Fibroblast of villous mesenchyme (primary cell): ENCODE measurements at regions not wholly inside any gene's neighbourhood (a gene's known extent, or its start where the extent isn't known, plus 50 kb on each side); places are given as distances from the start of the nearest gene placed in this dataset.

Experiments
- DNase-seq: peaks from one replicate; pipeline ENCODE4 v3.0.0-alpha.2; 2010; ENCODE audit warnings: low read depth
- H3K4me3 ChIP-seq: 2 replicates; pipeline ENCODE4 v1.5.1; 2011; ENCODE audit warnings: low read depth, mild to moderate bottlenecking, low read length
- TF ChIP-seq, protein P1 (sequence below): IDR thresholded peaks from 2 replicates; pipeline ENCODE4 v1.5.1; 2012; ENCODE audit warnings: low read depth, mild to moderate bottlenecking, low read length; ENCODE audit not compliant: insufficient read depth

- TF ChIP-seq, protein P1, sequence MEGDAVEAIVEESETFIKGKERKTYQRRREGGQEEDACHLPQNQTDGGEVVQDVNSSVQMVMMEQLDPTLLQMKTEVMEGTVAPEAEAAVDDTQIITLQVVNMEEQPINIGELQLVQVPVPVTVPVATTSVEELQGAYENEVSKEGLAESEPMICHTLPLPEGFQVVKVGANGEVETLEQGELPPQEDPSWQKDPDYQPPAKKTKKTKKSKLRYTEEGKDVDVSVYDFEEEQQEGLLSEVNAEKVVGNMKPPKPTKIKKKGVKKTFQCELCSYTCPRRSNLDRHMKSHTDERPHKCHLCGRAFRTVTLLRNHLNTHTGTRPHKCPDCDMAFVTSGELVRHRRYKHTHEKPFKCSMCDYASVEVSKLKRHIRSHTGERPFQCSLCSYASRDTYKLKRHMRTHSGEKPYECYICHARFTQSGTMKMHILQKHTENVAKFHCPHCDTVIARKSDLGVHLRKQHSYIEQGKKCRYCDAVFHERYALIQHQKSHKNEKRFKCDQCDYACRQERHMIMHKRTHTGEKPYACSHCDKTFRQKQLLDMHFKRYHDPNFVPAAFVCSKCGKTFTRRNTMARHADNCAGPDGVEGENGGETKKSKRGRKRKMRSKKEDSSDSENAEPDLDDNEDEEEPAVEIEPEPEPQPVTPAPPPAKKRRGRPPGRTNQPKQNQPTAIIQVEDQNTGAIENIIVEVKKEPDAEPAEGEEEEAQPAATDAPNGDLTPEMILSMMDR, result no peak
- DNase-seq, result no peak
These were observed 354.9 kb downstream of the C16orf95 start for GRCh38 chr16:86962259-86962658.

GRCh38 chr16:86962913-86963312 lies 354.3 kb downstream of the C16orf95 start:
- TF ChIP-seq, protein P1, result no peak
- H3K4me3 ChIP-seq, result no peak overlapping the region
- DNase-seq, result no peak

More at GRCh38 chr16:86962259-86962658, 354.9 kb downstream of the C16orf95 start:
- no peak overlapping the region for H3K4me3 ChIP-seq

- TF ChIP-seq, protein P1, result no peak
- peak; percentile 17 for DNase-seq
- H3K4me3 ChIP-seq, result no peak overlapping the region
These were observed 353.3 kb downstream of the C16orf95 start for GRCh38 chr16:86963600-86964575.

GRCh38 chr16:86964796-86965241 lies 352.4 kb downstream of the C16orf95 start:
- no peak overlapping the region for H3K4me3 ChIP-seq
- TF ChIP-seq, protein P1, result no peak
- DNase-seq, result no peak

DNA sequence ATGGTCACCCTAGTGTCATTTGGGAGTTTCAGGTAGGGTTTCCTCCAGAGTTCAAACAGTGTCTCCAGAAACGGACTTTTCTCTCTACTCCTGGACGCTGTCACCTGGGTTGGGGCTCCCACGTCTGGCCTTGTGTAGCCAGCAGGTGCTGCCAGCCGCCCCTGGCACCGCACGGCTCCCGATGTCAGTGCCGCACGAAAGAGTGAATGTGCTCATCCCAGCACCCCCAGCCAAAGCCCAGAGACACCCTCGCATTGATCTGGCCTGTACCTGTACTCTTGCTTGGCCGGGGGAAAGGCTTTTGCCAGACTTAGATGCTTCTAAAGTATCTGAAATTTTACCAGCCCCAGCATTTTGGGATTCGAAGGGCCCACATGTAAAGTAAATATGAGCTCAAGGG lies 351.9 kb downstream of the C16orf95 start:
- TF ChIP-seq, protein P1, result no peak
- no peak overlapping the region for H3K4me3 ChIP-seq
- DNase-seq, result no peak

- H3K4me3 ChIP-seq, result no peak overlapping the region
- TF ChIP-seq, protein P1, result no peak
- no peak for DNase-seq
These were observed 351.2 kb downstream of the C16orf95 start for GRCh38 chr16:86965840-86966550.
